Calu3 (cell line): ENCODE measurements at regions not wholly inside any gene's neighbourhood (a gene's known extent, or its start where the extent isn't known, plus 50 kb on each side); places are given as distances from the start of the nearest gene placed in this dataset.

Source experiments
- BruUV-seq: library from RNA; stranded (reverse); fragments of 400-500 nt; replicated peaks from 2 replicates; lab custom pipeline; 2021; lab: Mats Ljungman, UMichigan
- CTCF ChIA-PET: fragments of 300-600 bp; sonication (Branson Sonifier 250); formaldehyde crosslinking; loops from one replicate; lab custom pipeline; 2022; ENCODE audit warnings: antibody characterized with exemption; lab: Charles Lee
- DNase-seq: peaks from one replicate; pipeline ENCODE4 v3.0.0; 2022
- H3K27ac Mint-ChIP-seq: one replicate; pipeline ENCODE4 v1.8.0; 2022; ENCODE audit warnings: mixed read lengths; ENCODE audit not compliant: unreplicated experiment
- H3K27me3 Mint-ChIP-seq: one replicate; pipeline ENCODE4 v1.8.0; 2022; ENCODE audit warnings: mixed read lengths; ENCODE audit not compliant: unreplicated experiment
- H3K36me3 Mint-ChIP-seq: one replicate; pipeline ENCODE4 v1.8.0; 2022; ENCODE audit warnings: mild to moderate bottlenecking, moderate library complexity, mixed read lengths; ENCODE audit not compliant: insufficient read depth, unreplicated experiment
- H3K4me1 Mint-ChIP-seq: one replicate; pipeline ENCODE4 v1.8.0; 2022; ENCODE audit warnings: mild to moderate bottlenecking, low read depth, mixed read lengths; ENCODE audit not compliant: unreplicated experiment
- H3K4me3 Mint-ChIP-seq: one replicate; pipeline ENCODE4 v1.8.0; 2022; ENCODE audit warnings: mild to moderate bottlenecking, low read depth, moderate library complexity, mixed read lengths; ENCODE audit not compliant: unreplicated experiment
- H3K9me3 Mint-ChIP-seq: one replicate; pipeline ENCODE4 v1.8.0; 2022; ENCODE audit warnings: low read depth, mixed read lengths; ENCODE audit not compliant: unreplicated experiment
- CTCF ChIP-seq: fragments of 200-600 bp; IDR thresholded peaks from one replicate; pipeline ENCODE4 v1.8.0; 2022; ENCODE audit warnings: antibody characterized with exemption; ENCODE audit not compliant: unreplicated experiment
- intact Hi-C: fragments of 100-400 bp; cut with micrococcal nuclease; formaldehyde crosslinking; loops from one replicate; pipeline ENCODE4 v1.10.0; 2022; ENCODE audit not compliant: unreplicated experiment

DNA sequence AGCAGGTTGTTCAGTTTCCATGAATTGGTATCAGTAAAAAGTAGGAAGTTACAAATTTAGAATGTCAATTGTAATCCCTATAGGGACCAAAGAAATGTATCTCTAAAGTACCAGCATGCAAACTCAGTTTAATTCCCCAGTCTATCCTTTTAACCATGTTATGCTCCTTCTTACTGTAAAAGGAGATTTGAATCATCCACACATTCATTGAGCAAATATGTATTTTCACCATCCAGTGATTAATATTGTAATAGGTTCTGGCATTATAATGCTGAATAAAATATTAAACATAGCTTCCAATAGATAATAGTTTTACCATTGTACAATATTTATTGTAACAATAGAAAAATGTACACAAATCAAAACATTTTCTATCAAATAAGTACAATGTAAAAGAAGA lies 228.2 kb upstream of the SEMA3A start:
- intact Hi-C loops, result no loop called here
- H3K36me3 Mint-ChIP-seq, result no peaks in the 10 kb centered on the region
- H3K9me3 Mint-ChIP-seq, result peaks cover 6% of the 10 kb centered on the region
- no peak for DNase-seq
- no peak overlapping the region for H3K4me3 Mint-ChIP-seq
- H3K27me3 Mint-ChIP-seq, result no peaks in the 10 kb centered on the region
- no peak overlapping the region for H3K27ac Mint-ChIP-seq
- H3K4me1 Mint-ChIP-seq, result no peaks in the 10 kb centered on the region
- CTCF ChIA-PET, result no interaction called here
- TF ChIP-seq CTCF, result no peak
- BruUV-seq, result no TSS peak

DNA sequence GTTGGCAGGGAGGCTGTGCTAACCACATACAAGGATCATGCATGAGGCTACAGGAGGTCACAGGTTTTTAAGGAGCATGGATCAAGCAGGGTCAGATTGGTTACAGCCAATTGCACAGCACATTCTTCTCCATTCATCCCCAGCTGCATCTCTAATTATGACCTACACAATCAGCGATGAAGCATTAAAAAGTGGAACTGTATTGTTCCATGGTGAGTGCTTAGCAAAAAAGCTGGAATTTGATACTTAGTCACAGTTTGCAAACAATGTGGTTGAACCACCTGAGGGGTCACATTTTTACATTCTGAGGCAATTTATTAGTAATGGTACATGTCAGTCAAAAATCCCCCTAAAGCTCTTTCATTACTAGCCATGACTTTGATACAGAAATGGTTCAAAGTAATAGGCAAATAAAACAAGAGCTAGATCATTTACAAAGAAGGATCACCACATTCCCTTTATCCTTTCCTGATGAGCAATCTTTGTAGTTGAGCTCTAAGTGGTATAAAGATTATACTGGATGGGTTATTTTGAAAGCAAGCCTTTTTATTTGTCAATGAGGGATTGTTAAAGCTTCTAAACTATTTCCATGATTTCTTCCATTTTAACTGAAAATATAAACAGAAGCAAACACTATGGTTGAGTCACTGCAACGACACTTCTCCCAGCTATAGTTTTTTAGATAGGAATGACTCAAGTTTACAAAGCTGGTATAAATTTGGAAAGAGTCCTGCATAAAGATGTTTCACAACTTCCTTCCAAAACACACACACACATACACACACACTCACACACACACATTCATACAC lies 217.8 kb upstream of the SEMA3A start:
- no peaks in the 10 kb centered on the region for H3K9me3 Mint-ChIP-seq
- no peak for TF ChIP-seq CTCF
- intact Hi-C loops, result loop anchor here (5.0 kb wide), 1 partner anchor 220 kb away; the partner anchor contains the start of gene SEMA3A
- peak overlapping the region; percentile 39 for H3K27ac Mint-ChIP-seq
- peak; percentile 9 for DNase-seq
- CTCF ChIA-PET, result no interaction called here
- H3K27me3 Mint-ChIP-seq, result no peaks in the 10 kb centered on the region
- peaks cover 12% of the 10 kb centered on the region for H3K36me3 Mint-ChIP-seq
- no TSS peak for BruUV-seq
- peak overlapping the region; percentile 14 for H3K4me3 Mint-ChIP-seq
- peaks cover 15% of the 10 kb centered on the region for H3K4me1 Mint-ChIP-seq

DNA sequence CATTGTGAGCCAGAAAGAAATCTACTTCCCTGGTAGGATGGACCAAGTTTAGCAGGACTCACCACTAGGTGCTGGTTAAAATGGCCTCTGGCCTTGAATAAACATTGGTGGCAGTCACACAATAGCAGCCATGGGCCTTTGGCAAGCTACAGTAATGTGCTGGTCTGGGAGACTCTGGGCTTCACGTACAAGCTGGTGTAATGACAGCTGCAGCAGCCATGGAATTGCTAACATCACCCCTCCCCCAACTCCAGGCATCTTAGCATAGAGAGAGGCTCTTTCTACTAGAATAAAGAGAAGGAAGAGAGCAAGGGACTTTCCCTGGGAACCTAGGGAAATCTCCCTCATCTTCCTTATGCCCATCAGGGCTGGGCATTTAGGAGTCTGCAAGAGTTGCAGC lies 205.1 kb upstream of the SEMA3A start:
- no peaks in the 10 kb centered on the region for H3K4me1 Mint-ChIP-seq
- H3K27me3 Mint-ChIP-seq, result no peaks in the 10 kb centered on the region
- H3K4me3 Mint-ChIP-seq, result no peak overlapping the region
- no peak overlapping the region for H3K27ac Mint-ChIP-seq
- H3K36me3 Mint-ChIP-seq, result no peaks in the 10 kb centered on the region
- intact Hi-C loops, result no loop called here
- no peak for DNase-seq
- H3K9me3 Mint-ChIP-seq, result peaks cover 11% of the 10 kb centered on the region
- no TSS peak for BruUV-seq
- TF ChIP-seq CTCF, result no peak
- CTCF ChIA-PET, result interaction anchor here (0.5 kb wide), 1 partner anchor 104 kb away, joined by 3 read pairs; no protein-coding TSS in a partner anchor

- H3K27ac Mint-ChIP-seq, result no peak overlapping the region
- H3K27me3 Mint-ChIP-seq, result no peaks in the 10 kb centered on the region
- CTCF ChIA-PET, result no interaction called here
- DNase-seq, result no peak
- no peaks in the 10 kb centered on the region for H3K36me3 Mint-ChIP-seq
- no peak for TF ChIP-seq CTCF
- no peaks in the 10 kb centered on the region for H3K4me1 Mint-ChIP-seq
- H3K9me3 Mint-ChIP-seq, result no peaks in the 10 kb centered on the region
- intact Hi-C loops, result no loop called here
- BruUV-seq, result no TSS peak
- H3K4me3 Mint-ChIP-seq, result no peak overlapping the region
Measured at GRCh38 chr7:84394219-84394618, 199.6 kb upstream of the SEMA3A start.
